Esophagus squamous epithelium (tissue), 4 donors: ENCODE measurements at regions not wholly inside any gene's neighbourhood (a gene's known extent, or its start where the extent isn't known, plus 50 kb on each side); places are given as distances from the start of the nearest gene placed in this dataset.

Experiments
- CTCF ChIP-seq, 6 experiments: fragments of 450-650 bp in 4 of 6; fragments of 200-600 bp in 2 of 6; sonication (generic) in 2 of 6; IDR thresholded peaks; one replicate each; pipeline ENCODE4 v1.5.1; 2016 to 2019; ENCODE audit warnings: antibody characterized with exemption in 6 of 6, mild to moderate bottlenecking in 4 of 6, moderate library complexity in 4 of 6
- POLR2A ChIP-seq, 4 donors: fragments of 450-650 bp; IDR thresholded peaks; one replicate each; pipeline ENCODE4 v1.6.1; 2017; ENCODE audit warnings: antibody characterized with exemption in 4 of 4, mild to moderate bottlenecking in 4 of 4, moderate library complexity in 3 of 4

GRCh38 chr3:72285502-72285901, 500.6 kb upstream of the PROK2 start:
- TF ChIP-seq CTCF (IDR thresholded peaks at IDR 0.05) = no peak
- TF ChIP-seq POLR2A (IDR thresholded peaks at IDR 0.05) = no peak
